ENCODE measurements at regions not wholly inside any gene's neighbourhood (a gene's known extent, or its start where the extent isn't known, plus 50 kb on each side); places are given as distances from the start of the nearest gene placed in this dataset.

GRCh38 chr1:195026792-195027191, 1581.4 kb downstream of the KCNT2 start (continued):
- no peak for TF ChIP-seq REST (IDR thresholded peaks at IDR 0.05; ENCODE audit: low read depth, low read length)
- no peak for TF ChIP-seq CTCF (IDR thresholded peaks at IDR 0.05 in 2 of 3, conservative IDR thresholded peaks at IDR 0.05 in 1 of 3; ENCODE audit: control insufficient read depth in 2 of 3, extremely low read depth in 1 of 3, insufficient read depth in 1 of 3, low read depth in 3 of 3, low read length in 3 of 3)
- no peak for TF ChIP-seq SUZ12 (IDR thresholded peaks at IDR 0.05; ENCODE audit: unreplicated experiment)
- TF ChIP-seq ZNF207 (IDR thresholded peaks at IDR 0.05; ENCODE audit: borderline replicate concordance) = no peak

GRCh38 chr1:195019385-195019784, 1588.9 kb downstream of the KCNT2 start:
- H3K27ac ChIP-seq (ENCODE audit: control insufficient read depth, insufficient read depth) = no peak overlapping the region
- H3K79me2 ChIP-seq (ENCODE audit: control insufficient read depth, insufficient read depth, low read length) = no peaks in the 10 kb centered on the region
- no TSS peak for BruUV-seq (replicated peaks)
- H3K27me3 ChIP-seq (replicated peaks in 1 of 2; ENCODE audit: control insufficient read depth in 2 of 2, insufficient read depth in 2 of 2, low read length in 1 of 2) = no peaks in the 10 kb centered on the region
- no peaks in the 10 kb centered on the region for H3K9me3 ChIP-seq (replicated peaks; ENCODE audit: control insufficient read depth, insufficient read depth, low read length)
- H3K4me3 ChIP-seq = no peak overlapping the region
- ChIA-PET POLR2A (no interaction called here), RAD21 (ENCODE audit: unreplicated experiment) (no interaction called here), SMC1A (ENCODE audit: uncharacterized antibody, unreplicated experiment) (interaction anchor here (0.6 kb wide), 1 partner anchor 59 kb away, joined by 4 read pairs; no protein-coding TSS in a partner anchor), CTCF (no interaction called here)
- no peak for FAIRE-seq
- no peak for DNase-seq (ENCODE audit: low read depth, low spot score)
- H3K9ac ChIP-seq (ENCODE audit: control insufficient read depth, insufficient read depth, low read length) = no peak overlapping the region
- no peak overlapping the region for H2AFZ ChIP-seq (ENCODE audit: control insufficient read depth, low read depth, low read length)
- no peak overlapping the region for H3K4me2 ChIP-seq (ENCODE audit: control insufficient read depth, insufficient read depth)
- H3K36me3 ChIP-seq (ENCODE audit: control insufficient read depth in 2 of 2, insufficient read depth in 2 of 2, low read length in 1 of 2) = no peaks in the 10 kb centered on the region
- no peaks in the 10 kb centered on the region for H3K4me1 ChIP-seq (ENCODE audit: control insufficient read depth, insufficient read depth, low read length)
- 7% methylated on average over 1 of the region's 1 CpG for WGBS (ENCODE audit: insufficient coverage, insufficient replicate concordance, low lambda C conversion rate, missing lambda C conversion rate)
- intact Hi-C loops (cut with micrococcal nuclease; ENCODE audit: unreplicated experiment) = no loop called here
- in situ Hi-C loops (cut with MboI) = no loop called here
- H4K20me1 ChIP-seq (ENCODE audit: control insufficient read depth, insufficient read depth) = no peaks in the 10 kb centered on the region
- no peak for ATAC-seq
- TF ChIP-seq BCL3 (IDR thresholded peaks at IDR 0.05; ENCODE audit: borderline replicate concordance, insufficient read depth, low read depth, low read length, poor library complexity, severe bottlenecking) = no peak
- TF ChIP-seq ZSCAN29 (IDR thresholded peaks at IDR 0.05) = no peak
- no peak for TF ChIP-seq ZBTB11 (CRISPR knock-in tag; IDR thresholded peaks at IDR 0.05)
- TF ChIP-seq STAT3 (IDR thresholded peaks at IDR 0.05; ENCODE audit: low read depth, low read length) = no peak
- no peak for TF ChIP-seq TAF1 (IDR thresholded peaks at IDR 0.05; ENCODE audit: borderline replicate concordance, low read depth, low read length)
- no peak for TF ChIP-seq IKZF1 (conservative IDR thresholded peaks at IDR 0.05)
- no peak for TF ChIP-seq MAX (IDR thresholded peaks at IDR 0.05; ENCODE audit: low read depth, low read length)
- TF ChIP-seq CBX3 (IDR thresholded peaks at IDR 0.05; ENCODE audit: borderline replicate concordance, low read depth) = no peak
- no peak for TF ChIP-seq SIN3A (IDR thresholded peaks at IDR 0.05; ENCODE audit: low read depth, low read length)
